Fibroblast of the aortic adventitia (primary cell): ENCODE measurements at regions not wholly inside any gene's neighbourhood (a gene's known extent, or its start where the extent isn't known, plus 50 kb on each side); places are given as distances from the start of the nearest gene placed in this dataset.

ENCODE experiments used
- DNase-seq: peaks from one replicate; pipeline ENCODE4 v3.0.0-alpha.2; 2010; ENCODE audit warnings: low read depth
- H3K4me3 ChIP-seq: 2 replicates; pipeline ENCODE4 v1.5.1; 2011; ENCODE audit warnings: low read depth, mild to moderate bottlenecking, control low read depth, low read length, moderate library complexity
- CTCF ChIP-seq: IDR thresholded peaks from 2 replicates; pipeline ENCODE4 v1.5.1; 2011; ENCODE audit warnings: mild to moderate bottlenecking, low read length, control low read depth, inconsistent platforms; ENCODE audit not compliant: insufficient read depth

DNA sequence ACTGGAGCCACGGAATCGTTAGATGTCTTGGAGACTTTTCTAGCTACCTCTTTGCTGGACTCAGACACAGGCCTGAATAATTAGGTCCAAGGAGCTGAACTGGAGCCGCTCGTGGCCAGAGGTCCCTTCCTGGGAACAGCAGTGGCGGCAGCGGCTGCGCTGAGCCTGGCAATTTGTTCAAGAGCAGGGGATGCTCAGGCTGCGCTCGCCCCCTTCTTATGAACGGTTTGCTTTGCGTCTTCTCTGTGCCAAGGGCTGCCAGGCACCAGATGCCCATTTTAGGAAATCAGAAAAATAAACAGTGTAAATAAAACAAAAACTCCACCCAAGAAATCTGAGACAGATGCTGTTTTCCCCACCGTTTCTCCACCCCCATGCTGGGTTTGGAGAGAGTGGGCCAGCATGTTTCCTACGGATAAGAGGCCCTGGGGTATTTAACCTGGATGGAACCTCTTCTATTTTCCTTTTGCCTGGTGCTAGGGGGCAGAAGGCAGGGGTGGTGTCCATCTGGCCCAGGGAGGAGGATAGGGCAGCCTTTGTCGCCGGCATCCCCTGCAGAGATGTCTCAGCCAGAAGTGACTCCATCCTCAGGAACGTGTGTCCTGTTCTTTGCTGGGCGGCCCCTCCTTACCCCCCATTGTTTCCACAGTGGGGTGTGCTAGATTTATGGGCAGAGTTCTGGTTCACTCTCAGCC is 163.4 kb downstream of the SEC14L1 start:
- DNase-seq: no peak
- no peak for TF ChIP-seq CTCF
- H3K4me3 ChIP-seq: no peak overlapping the region

GRCh38 chr17:77304746-77305473 is 164.1 kb downstream of the SEC14L1 start:
- H3K4me3 ChIP-seq: no peak overlapping the region
- no peak for TF ChIP-seq CTCF
- DNase-seq: no peak

DNA sequence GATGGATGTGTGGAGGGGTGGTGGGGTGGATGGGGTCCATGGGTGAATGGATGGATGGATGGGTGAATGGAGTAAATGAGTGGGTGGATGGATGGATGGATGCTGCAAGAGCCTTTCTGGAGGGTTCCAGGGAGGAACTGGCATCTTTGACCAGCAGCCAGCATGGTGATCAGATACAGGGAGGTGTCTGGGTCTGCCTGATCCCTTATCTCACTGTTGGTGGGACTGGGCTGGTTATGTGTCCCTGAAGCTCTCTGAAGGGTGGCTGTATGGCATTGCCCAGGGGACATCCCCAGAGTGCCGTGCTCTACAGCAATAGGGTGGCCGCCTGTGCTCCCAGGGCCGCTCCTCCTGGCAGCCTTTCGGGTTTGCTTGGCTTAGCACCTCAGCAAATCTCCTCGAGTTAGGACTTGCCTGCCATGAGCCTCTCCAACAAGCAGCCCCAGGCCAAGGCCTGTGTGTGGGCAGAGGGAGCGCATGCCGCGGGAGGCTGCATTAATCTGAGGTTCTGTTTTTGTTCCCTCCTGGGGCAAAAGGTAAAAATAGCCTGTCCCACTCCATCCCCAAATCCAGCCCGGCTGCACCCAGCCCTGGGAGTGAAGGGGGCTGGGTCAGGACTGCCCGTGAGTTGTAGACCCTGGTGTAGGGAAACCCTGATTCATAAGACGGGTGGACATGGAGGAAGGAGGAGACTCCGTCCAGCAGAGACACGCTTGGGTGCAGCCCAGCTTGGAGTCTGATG is 165.4 kb downstream of the SEC14L1 start:
- H3K4me3 ChIP-seq: no peak overlapping the region
- no peak for TF ChIP-seq CTCF
- no peak for DNase-seq

GRCh38 chr17:77306790-77307478 is 166.2 kb downstream of the SEC14L1 start:
- TF ChIP-seq CTCF: no peak
- H3K4me3 ChIP-seq: no peak overlapping the region
- DNase-seq: no peak

DNA sequence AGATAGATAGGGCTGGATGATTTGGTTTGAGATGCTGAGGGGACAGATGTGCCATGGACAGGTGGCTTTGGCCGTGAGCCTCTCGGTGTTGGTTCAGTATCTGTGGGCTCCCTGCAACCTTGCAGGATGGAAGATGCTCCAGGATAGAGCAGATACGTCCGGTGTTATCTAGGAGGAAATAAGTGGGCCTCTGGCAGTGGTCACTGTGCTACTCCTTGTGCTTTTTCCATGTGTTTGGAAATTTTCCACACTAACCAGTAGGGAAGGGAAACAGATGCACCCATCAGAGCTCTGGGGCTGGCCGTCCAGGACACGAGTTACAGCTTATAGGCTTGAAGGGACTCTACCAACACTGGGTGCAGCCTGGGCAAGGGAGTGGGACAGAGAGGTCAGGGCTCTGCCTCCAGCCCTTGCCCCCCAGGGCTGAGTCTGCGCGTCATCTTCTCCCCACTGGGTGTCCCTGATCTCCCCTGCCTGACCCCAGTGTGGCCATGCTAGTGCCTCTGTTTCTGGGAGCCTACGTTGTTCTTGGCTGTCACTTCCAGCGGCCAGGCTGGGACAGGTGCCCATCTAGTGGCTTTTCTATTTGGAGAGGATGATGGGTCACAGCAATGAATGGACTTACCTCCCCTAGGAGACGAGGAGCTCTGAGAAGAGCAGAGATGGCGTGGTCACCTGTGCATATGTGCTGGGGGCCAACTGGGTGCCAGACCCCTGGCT is 166.9 kb downstream of the SEC14L1 start:
- H3K4me3 ChIP-seq: no peak overlapping the region
- no peak for TF ChIP-seq CTCF
- no peak for DNase-seq
